ENCODE measurements at regions not wholly inside any gene's neighbourhood (a gene's known extent, or its start where the extent isn't known, plus 50 kb on each side); places are given as distances from the start of the nearest gene placed in this dataset.

DNA sequence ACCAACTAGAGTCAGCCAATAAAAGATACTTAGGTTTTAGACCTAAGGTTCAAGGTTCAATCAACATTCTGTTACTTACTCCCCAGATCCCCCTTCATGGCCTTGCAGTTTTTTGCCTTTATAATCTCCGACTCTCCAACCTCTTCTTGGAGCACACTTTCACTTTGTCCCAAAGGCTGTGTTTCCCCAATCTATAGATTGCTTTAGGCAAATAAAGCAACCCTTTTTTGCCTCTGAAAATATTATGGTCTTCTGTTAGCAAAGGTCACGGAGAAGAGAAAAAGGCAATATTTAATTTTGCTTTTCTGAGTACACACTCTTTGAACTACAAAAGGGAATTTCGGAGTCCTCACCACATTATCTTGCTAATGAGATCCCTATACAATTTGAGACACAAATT is 268.1 kb downstream of the PLOD2 start:
- TF ChIP-seq, protein P1, sequence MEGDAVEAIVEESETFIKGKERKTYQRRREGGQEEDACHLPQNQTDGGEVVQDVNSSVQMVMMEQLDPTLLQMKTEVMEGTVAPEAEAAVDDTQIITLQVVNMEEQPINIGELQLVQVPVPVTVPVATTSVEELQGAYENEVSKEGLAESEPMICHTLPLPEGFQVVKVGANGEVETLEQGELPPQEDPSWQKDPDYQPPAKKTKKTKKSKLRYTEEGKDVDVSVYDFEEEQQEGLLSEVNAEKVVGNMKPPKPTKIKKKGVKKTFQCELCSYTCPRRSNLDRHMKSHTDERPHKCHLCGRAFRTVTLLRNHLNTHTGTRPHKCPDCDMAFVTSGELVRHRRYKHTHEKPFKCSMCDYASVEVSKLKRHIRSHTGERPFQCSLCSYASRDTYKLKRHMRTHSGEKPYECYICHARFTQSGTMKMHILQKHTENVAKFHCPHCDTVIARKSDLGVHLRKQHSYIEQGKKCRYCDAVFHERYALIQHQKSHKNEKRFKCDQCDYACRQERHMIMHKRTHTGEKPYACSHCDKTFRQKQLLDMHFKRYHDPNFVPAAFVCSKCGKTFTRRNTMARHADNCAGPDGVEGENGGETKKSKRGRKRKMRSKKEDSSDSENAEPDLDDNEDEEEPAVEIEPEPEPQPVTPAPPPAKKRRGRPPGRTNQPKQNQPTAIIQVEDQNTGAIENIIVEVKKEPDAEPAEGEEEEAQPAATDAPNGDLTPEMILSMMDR (IDR thresholded peaks at IDR 0.05; ENCODE audit: unreplicated experiment in 3 of 3): no peak
- no peaks in the 10 kb centered on the region for H3K4me1 Mint-ChIP-seq
- no peaks in the 10 kb centered on the region for H3K36me3 Mint-ChIP-seq (ENCODE audit: low read depth)
- H3K27me3 Mint-ChIP-seq (ENCODE audit: low read depth): no peaks in the 10 kb centered on the region
- no peaks in the 10 kb centered on the region for H3K9me3 Mint-ChIP-seq
- H3K4me3 Mint-ChIP-seq: no peak overlapping the region
- no peak overlapping the region for H3K27ac Mint-ChIP-seq

DNA sequence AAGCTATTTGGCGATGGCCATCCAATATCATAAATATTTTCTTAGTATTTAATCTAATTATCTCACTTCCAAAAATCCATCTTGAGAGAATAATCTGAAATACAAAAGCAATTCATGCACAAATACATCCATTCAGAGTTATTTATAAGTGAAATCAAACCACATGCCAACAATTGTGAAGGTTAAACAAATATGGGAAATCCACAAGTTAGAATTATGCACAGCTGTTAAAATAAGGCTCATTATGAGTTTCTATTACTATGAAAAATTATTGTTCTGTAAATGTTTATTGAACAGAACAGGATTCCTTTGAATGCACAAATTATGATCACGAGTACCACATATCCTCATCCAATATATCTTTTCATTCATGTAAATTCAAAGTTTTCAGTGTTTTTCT is 267.7 kb downstream of the PLOD2 start:
- no peaks in the 10 kb centered on the region for H3K9me3 Mint-ChIP-seq
- TF ChIP-seq, protein P1 (IDR thresholded peaks at IDR 0.05; ENCODE audit: unreplicated experiment in 3 of 3): no peak
- no peaks in the 10 kb centered on the region for H3K36me3 Mint-ChIP-seq (ENCODE audit: low read depth)
- H3K4me3 Mint-ChIP-seq: no peak overlapping the region
- H3K27me3 Mint-ChIP-seq (ENCODE audit: low read depth): no peaks in the 10 kb centered on the region
- H3K4me1 Mint-ChIP-seq: no peaks in the 10 kb centered on the region
- no peak overlapping the region for H3K27ac Mint-ChIP-seq

DNA sequence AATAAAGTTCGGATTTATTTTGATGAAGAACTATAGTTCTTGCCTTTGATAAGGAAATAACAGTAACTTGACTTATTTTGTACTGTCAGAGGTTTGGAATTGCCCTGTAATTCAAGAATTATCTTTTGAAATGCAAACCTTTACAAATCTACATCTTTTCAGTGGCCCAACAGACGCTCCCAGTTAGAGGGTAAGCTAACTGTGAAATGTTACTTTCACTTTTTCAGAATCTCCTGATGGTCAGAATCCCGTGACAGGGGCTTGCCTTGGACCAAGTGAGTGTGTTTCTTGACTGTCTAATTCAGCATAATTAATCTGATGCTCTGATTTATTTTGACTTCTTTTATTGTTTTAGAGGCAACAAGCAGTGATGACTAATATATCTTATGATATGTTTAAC is 262.5 kb downstream of the PLOD2 start:
- TF ChIP-seq, protein P1 (IDR thresholded peaks at IDR 0.05; ENCODE audit: unreplicated experiment in 3 of 3): no peak
- Mint-ChIP-seq H3K27ac (no peak overlapping the region), H3K4me1 (peaks cover 8% of the 10 kb centered on the region), H3K4me3 (no peak overlapping the region), H3K9me3 (no peaks in the 10 kb centered on the region), H3K36me3 (ENCODE audit: low read depth) (no peaks in the 10 kb centered on the region), H3K27me3 (ENCODE audit: low read depth) (no peaks in the 10 kb centered on the region)

DNA sequence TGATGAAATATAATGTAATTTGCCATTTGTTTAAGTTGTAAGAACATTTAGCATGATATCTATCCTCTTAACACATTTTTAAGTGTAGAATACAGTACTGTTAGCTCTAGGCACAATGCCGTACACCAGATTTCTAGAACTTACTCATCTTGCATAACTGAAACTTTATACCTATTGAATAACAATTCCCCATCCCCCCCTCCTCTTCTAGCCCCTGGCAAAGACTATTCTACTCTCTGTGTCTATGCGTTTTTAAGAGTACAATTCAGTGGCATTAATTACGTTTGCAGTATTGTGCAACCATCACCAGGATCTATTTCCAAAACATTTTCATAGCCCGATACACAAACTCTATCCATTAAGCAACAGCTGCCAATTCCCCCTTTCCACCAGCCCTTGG is 261.7 kb downstream of the PLOD2 start:
- Mint-ChIP-seq H3K36me3 (ENCODE audit: low read depth) (no peaks in the 10 kb centered on the region), H3K9me3 (no peaks in the 10 kb centered on the region)
- TF ChIP-seq, protein P1 (IDR thresholded peaks at IDR 0.05; ENCODE audit: unreplicated experiment in 3 of 3): no peak

DNA sequence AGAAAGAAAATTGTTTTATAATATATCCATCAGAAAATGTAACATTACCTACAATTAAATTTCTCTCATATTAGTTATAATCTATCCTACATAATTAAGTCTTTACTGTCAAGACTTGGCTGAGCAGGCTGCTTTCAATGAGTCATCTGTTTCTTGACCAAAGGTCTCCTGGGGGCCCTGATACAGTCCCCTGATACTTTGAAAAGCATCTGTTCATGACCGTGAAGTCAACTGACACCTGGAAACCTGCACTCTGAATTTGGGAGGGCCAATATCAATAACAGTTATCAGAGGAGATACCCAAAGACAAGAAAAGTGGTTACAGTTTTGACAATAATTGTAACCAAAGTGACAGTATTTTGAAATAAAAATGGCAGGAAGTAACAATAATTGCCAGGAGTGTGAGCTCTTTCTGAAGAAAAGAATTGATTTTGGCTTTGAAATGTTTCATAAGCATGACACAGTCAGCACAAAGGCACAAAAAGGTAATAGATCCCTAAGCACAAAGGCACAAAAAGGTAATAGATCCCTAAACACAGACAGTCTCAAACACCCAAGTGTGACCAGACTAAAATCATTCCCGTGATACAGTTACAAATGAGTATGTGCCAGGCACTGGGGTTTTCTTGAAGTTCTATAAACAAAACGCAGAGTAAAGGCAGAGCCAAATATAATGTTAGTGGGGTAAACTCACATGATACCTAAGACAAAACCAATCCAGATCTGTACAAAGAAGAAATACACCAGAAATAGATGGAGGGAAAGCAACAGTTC is 260.7 kb downstream of the PLOD2 start:
- H3K27ac Mint-ChIP-seq: no peak overlapping the region
- no peaks in the 10 kb centered on the region for H3K9me3 Mint-ChIP-seq
- no peak overlapping the region for H3K4me3 Mint-ChIP-seq
- H3K36me3 Mint-ChIP-seq (ENCODE audit: low read depth): no peaks in the 10 kb centered on the region
- peaks cover 8% of the 10 kb centered on the region for H3K4me1 Mint-ChIP-seq
- H3K27me3 Mint-ChIP-seq (ENCODE audit: low read depth): no peaks in the 10 kb centered on the region
- TF ChIP-seq, protein P1 (IDR thresholded peaks at IDR 0.05; ENCODE audit: unreplicated experiment in 3 of 3): no peak

More for the DNA sequence above, 261.7 kb downstream of the PLOD2 start:
- H3K27me3 Mint-ChIP-seq (ENCODE audit: low read depth): no peaks in the 10 kb centered on the region
- peaks cover 8% of the 10 kb centered on the region for H3K4me1 Mint-ChIP-seq
- no peak overlapping the region for H3K4me3 Mint-ChIP-seq
- no peak overlapping the region for H3K27ac Mint-ChIP-seq

DNA sequence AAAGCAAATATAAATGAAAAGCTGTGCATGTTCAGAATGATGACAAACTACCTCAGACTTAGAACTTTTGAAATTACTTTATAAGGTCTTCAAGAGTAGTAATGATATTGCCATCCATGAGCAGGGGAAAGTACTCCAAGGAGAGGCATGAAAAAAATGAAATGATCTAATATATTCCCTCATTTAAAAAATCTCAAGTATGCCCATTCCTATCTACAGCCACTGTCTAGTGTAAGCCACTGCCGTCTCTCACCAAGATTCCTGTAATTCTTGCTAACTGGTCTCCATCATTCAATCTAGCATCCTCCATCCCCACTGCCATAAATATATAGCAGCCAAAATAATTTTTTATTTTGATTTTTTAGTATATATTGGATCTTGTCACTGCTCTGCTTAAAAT is 258.8 kb downstream of the PLOD2 start:
- H3K36me3 Mint-ChIP-seq (ENCODE audit: low read depth): no peaks in the 10 kb centered on the region
- H3K9me3 Mint-ChIP-seq: no peaks in the 10 kb centered on the region
- H3K4me3 Mint-ChIP-seq: no peak overlapping the region
- peaks cover 8% of the 10 kb centered on the region for H3K4me1 Mint-ChIP-seq
- H3K27ac Mint-ChIP-seq: no peak overlapping the region
- TF ChIP-seq, protein P1 (IDR thresholded peaks at IDR 0.05; ENCODE audit: unreplicated experiment in 3 of 3): no peak
- H3K27me3 Mint-ChIP-seq (ENCODE audit: low read depth): no peaks in the 10 kb centered on the region
